SKM-1 treated with dmso at 0.1 percent for 144 hours (cell line): ENCODE measurements at regions not wholly inside any gene's neighbourhood (a gene's known extent, or its start where the extent isn't known, plus 50 kb on each side); places are given as distances from the start of the nearest gene placed in this dataset.
"Not testable (repeated sequence)": the region's sequence is repeated elsewhere in the genome, so short reads cannot be mapped to it uniquely, and the experiment has no call there.

Source experiments
- DNase-seq: peaks from one replicate; lab custom pipeline; 2025; ENCODE audit not compliant: unreplicated experiment; lab: John Stamatoyannopoulos, UW

GRCh38 chr7:112938863-112939573, 147.6 kb downstream of the GPR85 start:
- DNase-seq, result no peak

DNA sequence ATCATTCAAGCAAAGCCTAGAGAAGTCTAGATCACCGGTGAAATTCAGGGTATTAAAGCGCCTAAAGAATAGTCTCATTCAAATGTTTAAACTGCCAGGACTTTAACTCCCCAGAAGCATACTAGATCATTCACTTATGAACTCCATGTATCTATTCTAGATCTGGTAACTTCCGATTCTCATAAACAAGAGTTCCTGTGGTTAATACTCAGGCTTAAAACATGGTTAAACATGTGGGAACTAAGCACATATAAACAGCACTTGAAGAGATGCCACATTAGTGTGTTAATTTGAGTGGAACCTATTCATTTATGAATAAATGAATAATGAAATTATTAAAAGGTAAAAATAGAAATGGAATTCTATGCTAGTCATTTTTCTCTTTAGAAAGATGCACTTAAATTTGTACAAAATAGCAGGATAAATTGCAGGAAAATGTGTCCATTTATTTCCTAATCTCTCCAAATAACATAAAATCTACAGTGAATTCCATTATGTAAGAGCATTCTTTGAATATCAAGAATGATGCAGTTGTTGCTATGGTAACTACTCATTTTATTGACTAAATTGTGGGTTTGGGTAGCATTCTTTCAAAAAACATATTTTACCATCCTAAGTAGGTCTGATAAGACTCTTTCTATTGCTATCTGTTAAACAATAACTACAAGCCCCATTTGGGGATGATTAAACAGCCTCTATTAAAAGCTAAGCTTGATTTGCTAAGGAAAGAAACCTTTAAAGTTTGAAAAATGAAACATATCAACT, 147.6 kb upstream of the TMEM168 start:
- no peak for DNase-seq

DNA sequence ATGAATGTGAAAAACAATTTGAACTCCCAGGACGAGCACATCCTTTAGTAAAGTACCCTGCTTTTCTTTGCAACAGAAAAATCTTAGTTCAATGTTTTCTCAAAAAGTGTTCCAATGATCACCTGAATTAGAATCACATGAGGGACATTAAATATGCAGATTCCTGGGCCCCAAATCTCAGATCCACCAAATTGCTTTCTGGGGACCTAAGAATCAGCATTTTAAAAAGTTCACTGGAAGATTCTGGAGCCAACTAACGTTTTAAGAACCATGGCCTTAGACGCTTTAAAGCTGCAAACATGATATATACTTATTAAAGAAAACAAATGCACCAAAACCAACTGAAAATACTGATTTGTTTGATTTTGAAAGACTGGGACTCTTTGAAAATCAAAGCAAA, 143.4 kb upstream of the TMEM168 start:
- no peak for DNase-seq

DNA sequence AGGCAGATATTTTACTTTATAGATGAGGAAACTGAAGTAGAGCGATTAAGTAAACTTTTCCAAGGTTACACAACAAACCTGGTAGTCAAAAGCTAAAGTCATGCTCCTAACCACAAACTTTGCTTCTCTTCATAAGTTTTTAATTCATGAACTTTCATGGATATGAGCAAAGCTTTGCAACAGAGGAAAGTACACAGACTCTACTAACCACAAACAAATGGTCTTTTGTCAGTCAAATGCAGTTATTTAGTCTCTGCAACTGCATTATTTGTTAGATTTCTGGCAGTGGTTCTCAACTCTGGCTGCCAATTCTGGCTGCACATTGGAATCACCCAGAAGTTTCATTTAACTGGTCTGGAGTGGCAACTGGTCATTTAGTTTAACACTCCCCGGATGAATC, 140.6 kb upstream of the TMEM168 start:
- DNase-seq, result peak; percentile 57

DNA sequence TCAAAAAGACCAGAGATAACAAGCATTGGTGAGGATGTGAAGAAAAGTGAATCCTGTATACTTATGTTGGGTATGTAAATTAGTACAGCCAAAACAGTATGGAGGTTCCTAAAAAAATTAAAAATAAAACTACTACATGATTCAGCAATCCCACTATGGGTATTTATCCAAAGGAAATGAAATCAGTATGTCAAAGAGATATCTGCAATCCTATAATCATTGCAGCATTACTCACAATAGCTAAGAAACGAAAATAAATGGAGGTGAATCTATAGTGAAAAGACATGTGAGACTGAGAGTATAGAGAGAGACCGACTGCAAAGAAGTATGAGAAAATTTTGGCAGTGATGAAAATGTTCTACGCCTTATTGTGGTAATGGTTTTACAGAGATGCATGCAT, 139.2 kb upstream of the TMEM168 start:
- no peak for DNase-seq

DNA sequence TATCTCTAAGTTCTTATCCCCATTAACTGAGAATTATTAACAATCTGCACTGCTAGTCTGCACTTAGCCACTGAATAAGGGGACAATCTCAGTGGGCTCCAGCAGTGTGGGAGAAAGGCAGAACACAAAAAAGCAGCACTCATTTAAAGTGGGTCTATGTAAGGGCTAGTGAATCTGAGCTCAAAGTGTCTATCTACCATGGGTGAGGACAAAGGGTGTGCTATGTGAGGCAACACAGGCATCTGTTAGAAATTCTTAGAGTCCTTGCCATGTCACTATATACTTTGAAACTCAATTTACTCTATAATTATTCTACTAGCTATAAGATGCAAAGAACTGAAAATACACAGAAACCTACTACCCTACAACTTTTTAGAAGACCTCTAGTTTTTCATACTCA, 135.8 kb upstream of the TMEM168 start:
- no peak for DNase-seq

GRCh38 chr7:112922546-112922945, 132.4 kb upstream of the TMEM168 start:
- not testable (repeated sequence) for DNase-seq

DNA sequence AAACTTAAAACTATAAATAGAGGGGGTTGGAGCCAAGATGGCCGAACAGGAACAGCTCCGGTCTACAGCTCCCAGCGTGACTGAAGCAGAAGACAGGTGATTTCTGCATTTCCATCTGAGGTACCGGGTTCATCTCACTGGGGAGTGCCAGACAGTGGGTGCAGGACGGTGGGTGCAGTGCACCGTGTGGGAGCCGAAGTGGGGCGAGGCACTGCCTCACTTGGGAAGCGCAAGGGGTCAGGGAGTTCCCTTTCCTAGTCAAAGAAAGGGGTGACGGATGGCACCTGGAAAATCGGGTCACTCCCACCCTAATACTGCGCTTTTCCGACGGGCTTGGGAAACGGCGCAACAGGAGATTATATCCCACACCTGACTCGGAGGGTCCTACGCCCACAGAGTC, 126.2 kb upstream of the TMEM168 start:
- not testable (repeated sequence) for DNase-seq

GRCh38 chr7:112908086-112908485, 117.9 kb upstream of the TMEM168 start:
- DNase-seq, result no peak

GRCh38 chr7:112907658-112908057, 117.5 kb upstream of the TMEM168 start:
- DNase-seq, result no peak

GRCh38 chr7:112905950-112906349, 115.8 kb upstream of the TMEM168 start:
- no peak for DNase-seq

DNA sequence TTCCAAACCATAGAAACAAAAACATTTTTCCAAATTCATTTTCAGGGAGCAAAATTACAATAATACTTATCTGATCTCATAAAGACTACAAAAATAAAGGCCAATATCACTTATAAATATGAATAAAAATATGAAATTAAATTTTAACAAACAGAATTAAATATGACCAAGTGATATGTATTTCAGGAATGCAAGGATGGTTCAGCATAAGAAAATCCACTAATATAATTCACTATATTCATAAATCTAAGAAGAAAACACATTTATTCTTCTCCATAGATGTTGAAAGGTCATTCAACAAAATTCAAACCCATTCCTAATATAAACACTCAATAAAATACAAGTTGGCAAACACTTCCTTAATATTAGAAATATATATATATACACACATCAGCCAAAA, 115.2 kb upstream of the TMEM168 start:
- DNase-seq, result no peak

DNA sequence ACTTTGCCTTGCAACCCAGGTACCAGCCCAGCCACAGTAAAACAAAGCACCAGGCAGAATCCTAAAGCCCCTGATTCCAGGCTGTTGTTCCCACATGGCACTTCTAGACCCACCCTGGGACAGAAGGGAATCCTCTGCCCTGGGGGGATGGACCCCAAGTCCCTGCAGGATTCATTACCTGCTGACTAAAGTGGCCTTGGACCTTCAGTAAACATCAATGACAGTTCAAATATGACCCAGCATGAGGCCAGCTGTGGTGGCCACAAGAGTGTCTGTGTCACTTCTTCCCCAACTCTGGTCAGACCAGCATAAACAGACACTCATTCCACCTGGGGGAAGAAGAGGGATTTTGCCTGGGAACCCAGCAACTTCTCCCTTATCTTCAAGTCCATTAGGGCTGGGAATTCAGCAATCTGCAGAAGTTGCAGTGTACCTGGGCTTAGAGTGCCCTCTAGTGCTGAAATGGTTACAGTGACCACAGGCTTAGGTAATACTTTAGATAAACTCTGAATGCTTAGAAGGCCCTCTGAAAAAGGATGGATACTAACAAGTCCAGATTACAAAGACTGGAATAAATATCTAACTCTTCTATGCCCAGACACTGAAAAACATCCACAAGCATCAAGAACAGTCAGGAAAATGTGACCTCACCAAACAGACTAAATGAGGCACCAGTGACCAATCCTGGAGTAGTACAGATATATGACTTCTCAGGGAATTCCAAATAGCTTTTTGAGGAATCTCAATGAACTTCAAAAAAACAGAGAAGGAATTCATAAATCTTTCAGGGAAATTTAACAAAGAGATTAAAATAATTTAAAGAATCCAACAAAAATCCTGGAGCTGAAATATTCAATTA, 108.5 kb upstream of the TMEM168 start:
- peak; percentile 40 for DNase-seq

- DNase-seq, result no peak
These were observed 107.7 kb upstream of the TMEM168 start for GRCh38 chr7:112897839-112898431.

DNA sequence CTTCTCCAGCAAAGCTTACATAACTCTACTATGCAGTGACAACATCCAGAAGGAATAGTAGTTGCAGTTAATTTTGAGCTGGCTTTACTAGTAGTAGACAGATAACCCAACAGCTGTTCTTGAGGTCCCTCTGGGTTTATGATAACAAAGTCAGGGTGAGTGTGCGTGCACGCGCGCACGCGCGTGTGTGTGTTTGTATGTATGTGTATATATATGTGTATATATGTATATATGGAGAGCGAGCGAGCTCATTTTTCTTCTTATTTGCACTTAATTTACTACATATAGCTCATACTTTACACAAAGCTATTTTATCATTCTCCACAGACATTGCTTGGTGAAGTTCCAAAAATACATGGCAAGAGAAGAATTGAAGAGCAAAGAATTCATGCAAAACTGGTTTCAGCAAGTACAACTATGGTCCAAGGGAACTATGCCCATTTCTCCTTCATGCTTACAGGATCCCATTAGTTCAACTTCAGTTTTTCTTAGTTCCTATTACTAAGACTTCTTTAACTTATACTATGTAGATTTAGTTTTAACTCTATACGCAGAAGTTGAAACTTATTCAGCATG, 105.9 kb upstream of the TMEM168 start:
- no peak for DNase-seq

GRCh38 chr7:112892263-112892662, 102.1 kb upstream of the TMEM168 start:
- DNase-seq, result no peak

DNA sequence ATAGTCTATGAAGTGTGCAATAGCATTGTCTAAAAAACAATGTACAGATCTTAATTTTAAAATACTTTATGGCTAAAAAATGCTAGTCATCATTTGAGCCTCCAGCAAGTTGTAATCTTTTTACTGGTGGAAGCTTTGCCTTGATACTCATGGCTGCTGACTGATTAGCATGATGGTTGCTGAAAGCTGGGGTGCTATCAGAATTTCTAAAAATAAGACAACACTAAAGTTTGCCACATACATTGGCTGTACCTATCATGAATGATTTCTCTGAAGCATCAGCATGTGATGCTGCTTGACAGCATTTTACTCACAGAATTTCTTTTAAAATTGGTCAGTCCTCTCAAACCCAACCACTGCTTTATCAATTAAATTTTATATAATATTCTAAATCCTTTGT, 101.5 kb upstream of the TMEM168 start:
- DNase-seq, result no peak

DNA sequence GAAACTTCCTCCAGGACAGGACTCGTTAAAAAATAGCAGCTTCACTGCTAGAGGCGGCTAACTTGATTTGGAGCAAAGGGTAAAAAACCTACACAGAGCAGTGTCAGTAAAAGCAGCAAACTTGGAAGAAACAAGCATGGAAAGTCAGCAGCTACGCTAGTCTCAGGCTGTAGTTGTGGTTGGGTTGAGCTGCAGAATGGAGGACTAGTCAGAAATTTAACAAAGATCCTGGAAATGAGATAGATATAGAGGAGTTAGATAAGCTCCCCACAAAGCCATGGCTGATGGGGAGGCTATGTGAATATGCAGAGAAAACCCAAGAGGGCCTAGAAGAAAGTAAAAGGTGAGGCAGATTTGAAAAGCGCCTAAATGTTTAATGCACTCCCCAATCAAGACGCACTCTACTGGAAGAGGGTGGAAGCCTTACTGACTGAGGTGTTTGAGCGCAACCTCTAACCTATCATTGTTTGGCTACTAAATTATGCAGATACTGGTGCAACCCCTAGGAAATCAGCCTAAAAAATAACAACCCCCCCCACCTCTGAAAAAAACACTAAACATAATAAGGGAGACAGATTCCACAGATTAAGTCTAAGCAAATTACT, 99.7 kb upstream of the TMEM168 start:
- DNase-seq, result no peak

DNA sequence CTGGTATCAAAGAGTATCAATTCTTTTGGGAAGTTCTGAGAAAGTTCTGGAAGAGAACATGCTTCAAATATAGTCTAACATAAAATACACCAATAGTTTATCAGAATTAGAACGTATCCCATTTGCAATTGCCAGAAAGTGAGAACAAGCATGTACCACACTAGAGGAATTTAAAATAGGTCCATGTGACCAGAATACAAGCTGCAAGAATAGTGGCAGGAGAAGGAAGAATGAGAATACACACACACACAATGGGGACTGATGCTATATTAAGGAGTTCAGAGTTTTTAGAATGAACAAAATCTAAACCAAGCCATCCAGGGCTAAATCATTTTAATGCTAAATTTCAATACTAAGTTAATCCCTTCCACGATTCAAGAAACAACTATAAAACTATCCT, 99.1 kb upstream of the TMEM168 start:
- no peak for DNase-seq

GRCh38 chr7:112888781-112889180, 98.6 kb upstream of the TMEM168 start:
- no peak for DNase-seq

GRCh38 chr7:112887976-112888375, 97.8 kb upstream of the TMEM168 start:
- no peak for DNase-seq
